Inferior parietal cortex (tissue), 1 donor: ENCODE measurements at regions not wholly inside any gene's neighbourhood (a gene's known extent, or its start where the extent isn't known, plus 50 kb on each side); places are given as distances from the start of the nearest gene placed in this dataset.
"Not testable (repeated sequence)": the region's sequence is repeated elsewhere in the genome, so short reads cannot be mapped to it uniquely, and the experiment has no call there.

ENCODE experiments used
- DNase-seq: peaks from one replicate; pipeline ENCODE4 v3.0.0-alpha.2; 2016; ENCODE audit errors: extremely low spot score

- DNase-seq, result no peak
Observed at GRCh38 chr11:67776852-67777520, 102.6 kb upstream of the ALDH3B2 start.

DNA sequence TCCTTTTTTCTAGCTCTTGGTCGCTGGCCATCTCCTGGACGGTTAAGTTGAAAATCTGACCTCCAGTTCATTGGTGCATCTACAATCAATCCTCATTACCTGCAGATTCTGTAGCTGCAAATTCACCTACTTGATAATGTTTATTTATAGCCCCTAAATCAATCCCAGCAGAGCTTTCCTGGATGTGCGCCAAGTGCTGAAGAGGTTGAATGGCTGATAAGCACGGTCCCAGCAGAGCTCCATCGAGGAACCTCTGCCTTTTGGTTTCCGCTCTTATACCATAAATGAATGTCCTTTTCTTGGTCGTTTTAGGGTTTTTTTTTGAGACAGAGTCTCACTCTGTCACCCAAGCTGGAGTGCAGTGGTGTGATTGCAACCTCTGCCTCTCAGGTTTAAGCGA lies 99.8 kb upstream of the ALDH3B2 start:
- DNase-seq, result not testable (repeated sequence)

- not testable (repeated sequence) for DNase-seq
Observed at GRCh38 chr11:67768001-67768730, 93.7 kb upstream of the ALDH3B2 start.

DNA sequence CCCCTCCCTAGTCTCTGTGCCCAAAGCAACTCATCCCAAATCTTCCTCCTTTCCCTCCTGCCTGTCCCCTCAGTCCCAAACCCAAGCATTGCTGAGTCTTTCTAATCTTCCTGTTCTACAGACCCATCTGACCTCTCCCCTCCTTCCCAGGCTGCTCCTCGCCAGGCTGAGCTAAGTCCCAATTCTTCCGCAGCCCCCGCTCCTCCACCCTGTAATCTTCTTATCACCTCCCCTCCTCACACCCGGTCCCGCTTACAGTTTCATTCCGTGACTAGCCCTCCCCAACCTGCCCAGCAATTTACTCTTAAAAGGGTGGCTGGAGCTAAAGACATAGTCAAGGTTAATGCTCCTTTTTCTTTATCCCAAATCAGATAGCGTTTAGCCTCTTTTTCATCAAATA lies 86.8 kb upstream of the ALDH3B2 start:
- DNase-seq, result not testable (repeated sequence)

DNA sequence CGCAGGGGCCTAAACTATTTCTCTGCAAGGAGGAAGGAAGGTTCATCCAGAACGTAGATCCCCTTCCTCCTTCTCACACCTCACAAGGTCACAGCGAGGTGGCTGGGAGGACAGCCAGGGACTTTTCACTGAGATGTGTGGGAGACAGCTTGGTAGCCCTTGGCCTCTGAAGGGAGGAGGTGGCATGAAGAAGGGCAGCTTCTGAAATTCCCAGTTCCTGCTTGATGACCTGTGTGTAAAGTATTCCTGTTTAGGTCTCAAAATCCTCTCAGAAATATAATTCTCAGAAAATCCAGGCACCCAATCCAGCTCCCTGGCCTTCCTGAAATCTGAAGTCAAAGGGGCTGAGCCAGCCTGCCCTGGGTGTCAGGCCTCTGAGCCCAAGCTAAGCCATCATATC lies 84.9 kb upstream of the ALDH3B2 start:
- DNase-seq, result not testable (repeated sequence)

GRCh38 chr11:67758467-67758866 lies 84.0 kb upstream of the ALDH3B2 start:
- DNase-seq, result not testable (repeated sequence)

DNA sequence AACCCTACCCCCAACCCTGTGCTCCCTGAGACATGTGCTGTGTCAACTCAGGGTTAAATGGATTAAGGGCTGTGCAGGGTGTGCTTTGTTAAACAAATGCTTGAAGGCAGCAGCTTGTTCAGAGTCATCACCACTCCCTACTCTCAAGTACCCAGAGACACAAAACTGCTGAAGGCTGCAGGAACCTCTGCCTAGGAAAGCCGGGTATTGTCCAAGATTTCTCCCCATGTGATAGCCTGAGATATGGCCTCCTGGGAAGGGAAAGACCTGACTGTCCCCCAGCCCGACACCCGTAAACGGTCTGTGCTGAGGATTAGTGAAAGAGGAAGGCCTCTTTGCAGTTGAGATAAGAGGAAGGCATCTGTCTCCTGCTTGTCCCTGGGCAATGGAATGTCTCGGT lies 83.6 kb upstream of the ALDH3B2 start:
- not testable (repeated sequence) for DNase-seq

GRCh38 chr11:67753820-67754219 lies 79.4 kb upstream of the ALDH3B2 start:
- not testable (repeated sequence) for DNase-seq

- DNase-seq, result no peak
Observed at GRCh38 chr11:67745181-67745726, 70.8 kb upstream of the ALDH3B2 start.

GRCh38 chr11:67744231-67744630 lies 69.8 kb upstream of the ALDH3B2 start:
- not testable (repeated sequence) for DNase-seq

- DNase-seq, result not testable (repeated sequence)
Observed at GRCh38 chr11:67738231-67738630, 63.8 kb upstream of the ALDH3B2 start.

DNA sequence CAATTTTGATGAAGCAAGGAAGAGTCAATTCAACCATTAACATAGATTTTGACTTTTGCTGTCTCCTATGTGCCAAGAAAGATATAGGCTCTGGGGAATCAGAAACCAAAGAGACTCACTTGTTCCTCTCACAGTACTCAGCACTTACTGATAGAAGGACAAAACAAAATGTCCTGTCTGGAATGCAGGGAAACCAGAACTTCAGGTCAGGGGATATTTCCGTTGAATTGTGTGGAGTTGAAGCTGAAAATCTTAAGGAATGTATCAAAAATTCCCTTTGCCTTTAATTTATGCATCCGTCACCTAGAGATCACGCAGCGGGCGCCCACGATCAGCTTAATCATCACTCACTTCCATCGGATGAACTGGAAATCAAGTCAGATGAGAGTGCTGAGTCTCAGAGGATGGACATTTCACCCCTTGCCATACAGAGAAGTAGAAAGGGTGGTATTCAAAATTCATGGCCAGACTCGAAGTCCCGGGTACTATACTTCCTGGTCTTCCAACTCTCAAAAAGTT lies 63.2 kb upstream of the ALDH3B2 start:
- not testable (repeated sequence) for DNase-seq

GRCh38 chr11:67732045-67732787 lies 57.8 kb upstream of the ALDH3B2 start:
- DNase-seq, result no peak

- no peak for DNase-seq
Observed at GRCh38 chr11:67731583-67731982, 57.2 kb upstream of the ALDH3B2 start.

DNA sequence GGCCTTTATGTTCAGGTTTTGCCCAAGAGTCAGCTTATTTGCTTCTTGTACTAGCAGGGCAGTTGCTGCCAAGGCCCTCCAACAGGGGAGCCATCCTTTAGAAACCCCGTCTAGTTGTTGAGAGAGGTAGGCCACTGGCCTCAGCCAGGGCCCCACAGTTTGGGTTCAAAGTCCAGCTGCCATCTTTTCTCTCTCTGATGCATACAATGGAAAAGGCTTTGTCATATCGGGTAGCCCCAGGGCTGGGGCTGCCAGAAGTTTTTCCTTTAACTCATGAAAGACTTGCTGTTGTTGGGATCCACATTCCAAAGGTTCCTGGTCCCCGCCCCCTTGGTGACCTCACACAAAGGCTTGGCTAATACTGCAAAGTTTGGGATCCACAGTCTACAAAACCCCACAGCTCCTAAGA lies 53.7 kb upstream of the ALDH3B2 start:
- not testable (repeated sequence) for DNase-seq

DNA sequence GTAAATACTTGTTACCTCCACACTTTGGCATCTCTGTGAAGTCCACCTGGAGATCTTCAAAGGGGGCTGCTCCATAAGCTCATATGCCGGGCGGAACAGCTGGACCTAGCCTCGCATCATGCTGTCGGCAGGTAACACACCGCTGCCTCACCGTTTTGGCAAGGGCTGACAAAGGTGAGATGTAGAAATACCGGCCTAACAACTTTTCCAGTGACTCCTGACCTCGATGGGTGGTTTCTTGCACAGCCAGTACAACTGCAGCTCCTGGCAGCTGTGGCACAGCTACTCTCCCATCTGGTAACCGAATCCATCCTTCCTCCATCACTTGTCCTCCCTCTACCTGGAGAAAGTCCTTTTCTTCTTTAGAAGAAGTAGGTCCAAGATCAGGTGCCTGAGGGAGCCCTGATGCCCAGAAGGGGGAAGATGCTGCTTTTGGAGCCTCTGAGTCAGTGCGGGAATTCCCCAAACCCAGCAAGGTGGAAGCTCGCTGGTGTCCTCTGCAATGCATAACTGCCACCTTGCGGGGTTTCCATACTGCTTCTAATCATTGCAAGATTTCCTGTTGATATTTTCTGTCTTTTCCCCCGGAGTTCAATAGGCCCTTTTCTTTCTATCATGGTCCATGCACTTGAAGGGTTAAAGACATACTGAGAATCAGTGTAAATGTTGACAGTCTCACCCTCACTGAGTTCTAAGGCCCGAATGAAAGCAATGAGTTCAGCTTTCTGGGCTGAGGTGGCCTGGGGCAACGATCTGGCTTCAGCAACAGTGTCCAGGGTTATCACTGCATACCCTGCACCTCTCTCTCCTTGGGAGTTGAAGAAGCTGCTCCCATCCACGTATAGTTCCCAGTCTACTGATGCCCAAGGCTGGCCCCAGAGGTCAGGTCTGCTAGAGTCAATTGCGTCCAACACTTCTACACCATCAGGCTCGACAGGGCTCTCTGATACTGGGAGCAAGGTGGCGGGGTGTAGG lies 52.9 kb upstream of the ALDH3B2 start:
- not testable (repeated sequence) for DNase-seq
